ENCODE measurements at regions not wholly inside any gene's neighbourhood (a gene's known extent, or its start where the extent isn't known, plus 50 kb on each side); places are given as distances from the start of the nearest gene placed in this dataset.

DNA sequence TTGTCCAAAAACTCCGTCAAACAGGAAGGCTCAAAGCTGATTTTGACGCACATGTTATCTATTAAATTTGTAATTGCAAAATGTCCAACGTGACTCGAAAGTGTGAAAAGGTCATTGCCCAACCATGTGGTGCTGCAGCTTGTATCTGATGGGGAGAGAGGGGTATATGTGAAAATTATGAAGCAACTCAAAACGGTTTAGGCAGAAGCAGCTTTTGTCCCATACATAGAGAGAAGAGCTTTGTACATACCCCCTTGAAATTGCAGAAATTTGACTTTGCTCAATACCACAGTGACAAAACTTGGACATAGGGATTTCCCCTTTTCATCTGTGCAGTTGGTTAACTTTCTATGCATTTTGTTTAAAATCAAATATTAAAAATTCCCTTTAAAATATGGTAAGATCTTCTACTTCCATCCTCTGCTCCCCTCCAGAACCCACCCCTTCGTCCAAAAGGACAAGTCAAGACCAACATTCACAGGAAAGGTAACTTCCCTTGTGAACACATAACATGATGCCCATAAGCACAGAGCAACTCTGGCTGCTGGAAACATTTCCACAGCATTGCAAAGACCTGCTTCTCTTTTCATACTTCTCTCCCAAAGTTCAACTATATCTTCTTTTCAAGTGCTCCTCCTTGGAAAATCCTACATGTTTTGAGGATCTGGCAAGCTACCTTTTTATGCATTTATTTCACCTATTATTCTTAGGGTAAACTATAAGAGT lies 253.7 kb upstream of the THBS1 start:
- Mint-ChIP-seq H3K27ac (no peak overlapping the region), H3K4me1 (no peaks in the 10 kb centered on the region), H3K36me3 (ENCODE audit: low read depth) (no peaks in the 10 kb centered on the region), H3K9me3 (no peaks in the 10 kb centered on the region), H3K4me3 (no peak overlapping the region), H3K27me3 (peaks cover 34% of the 10 kb centered on the region)
- no peak for ATAC-seq (replicated peaks)

DNA sequence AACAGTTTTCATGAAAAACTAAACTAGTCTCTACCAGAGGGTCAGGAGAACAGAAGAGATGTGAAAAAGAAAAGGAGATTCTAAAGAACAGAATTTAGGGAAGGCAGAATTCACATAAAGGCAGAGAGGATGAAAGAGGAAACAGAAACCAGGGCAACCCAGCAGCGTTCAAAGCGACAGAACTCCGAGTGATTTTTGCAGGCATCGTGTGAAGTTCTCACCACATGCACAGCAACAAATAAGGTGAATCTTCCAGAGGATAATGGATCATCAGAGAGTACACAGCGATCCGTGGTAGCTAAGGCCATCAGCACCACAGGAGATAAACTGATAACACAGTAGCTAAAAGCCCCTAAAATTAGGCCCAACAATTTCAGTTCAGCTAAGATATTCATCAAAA lies 250.8 kb upstream of the THBS1 start:
- no peak for ATAC-seq (replicated peaks)
- Mint-ChIP-seq H3K27ac (no peak overlapping the region), H3K36me3 (ENCODE audit: low read depth) (no peaks in the 10 kb centered on the region), H3K4me3 (no peak overlapping the region), H3K27me3 (peaks cover 34% of the 10 kb centered on the region), H3K4me1 (no peaks in the 10 kb centered on the region), H3K9me3 (no peaks in the 10 kb centered on the region)

GRCh38 chr15:39331584-39331983 lies 249.3 kb upstream of the THBS1 start:
- no peaks in the 10 kb centered on the region for H3K36me3 Mint-ChIP-seq (ENCODE audit: low read depth)
- H3K4me3 Mint-ChIP-seq: no peak overlapping the region
- no peaks in the 10 kb centered on the region for H3K9me3 Mint-ChIP-seq
- no peak overlapping the region for H3K27ac Mint-ChIP-seq
- ATAC-seq (replicated peaks): no peak
- H3K4me1 Mint-ChIP-seq: no peaks in the 10 kb centered on the region
- H3K27me3 Mint-ChIP-seq: peaks cover 25% of the 10 kb centered on the region

GRCh38 chr15:39332846-39333245 lies 248.0 kb upstream of the THBS1 start:
- Mint-ChIP-seq H3K4me3 (no peak overlapping the region), H3K27ac (no peak overlapping the region), H3K4me1 (no peaks in the 10 kb centered on the region), H3K9me3 (no peaks in the 10 kb centered on the region), H3K27me3 (peaks cover 26% of the 10 kb centered on the region), H3K36me3 (ENCODE audit: low read depth) (no peaks in the 10 kb centered on the region)
- ATAC-seq (replicated peaks): no peak

- Mint-ChIP-seq H3K27me3 (peaks cover 28% of the 10 kb centered on the region), H3K36me3 (ENCODE audit: low read depth) (no peaks in the 10 kb centered on the region), H3K4me1 (no peaks in the 10 kb centered on the region), H3K27ac (no peak overlapping the region), H3K4me3 (no peak overlapping the region), H3K9me3 (no peaks in the 10 kb centered on the region)
- ATAC-seq (replicated peaks): no peak
Measured at GRCh38 chr15:39333393-39333792, 247.5 kb upstream of the THBS1 start.

GRCh38 chr15:39333896-39334295 lies 247.0 kb upstream of the THBS1 start:
- no peak overlapping the region for H3K27ac Mint-ChIP-seq
- no peaks in the 10 kb centered on the region for H3K36me3 Mint-ChIP-seq (ENCODE audit: low read depth)
- H3K9me3 Mint-ChIP-seq: no peaks in the 10 kb centered on the region
- H3K27me3 Mint-ChIP-seq: peaks cover 24% of the 10 kb centered on the region
- H3K4me3 Mint-ChIP-seq: no peak overlapping the region
- H3K4me1 Mint-ChIP-seq: no peaks in the 10 kb centered on the region
- ATAC-seq (replicated peaks): no peak

GRCh38 chr15:39336926-39337325 lies 244.0 kb upstream of the THBS1 start:
- Mint-ChIP-seq H3K4me1 (no peaks in the 10 kb centered on the region), H3K27me3 (peaks cover 16% of the 10 kb centered on the region), H3K36me3 (ENCODE audit: low read depth) (no peaks in the 10 kb centered on the region), H3K27ac (no peak overlapping the region), H3K9me3 (no peaks in the 10 kb centered on the region), H3K4me3 (no peak overlapping the region)
- ATAC-seq (replicated peaks): no peak

- H3K27me3 Mint-ChIP-seq: peaks cover 11% of the 10 kb centered on the region
Measured at GRCh38 chr15:39338251-39338650, 242.6 kb upstream of the THBS1 start.

GRCh38 chr15:39340903-39341645 lies 239.8 kb upstream of the THBS1 start:
- no peak for ATAC-seq (replicated peaks)
- Mint-ChIP-seq H3K4me1 (no peaks in the 10 kb centered on the region), H3K4me3 (no peak overlapping the region), H3K27ac (no peak overlapping the region), H3K9me3 (no peaks in the 10 kb centered on the region), H3K27me3 (peaks cover 7% of the 10 kb centered on the region), H3K36me3 (ENCODE audit: low read depth) (no peaks in the 10 kb centered on the region)

More at GRCh38 chr15:39338251-39338650, 242.6 kb upstream of the THBS1 start:
- Mint-ChIP-seq H3K4me1 (no peaks in the 10 kb centered on the region), H3K27ac (no peak overlapping the region), H3K36me3 (ENCODE audit: low read depth) (no peaks in the 10 kb centered on the region), H3K4me3 (no peak overlapping the region), H3K9me3 (no peaks in the 10 kb centered on the region)
- ATAC-seq (replicated peaks): no peak

DNA sequence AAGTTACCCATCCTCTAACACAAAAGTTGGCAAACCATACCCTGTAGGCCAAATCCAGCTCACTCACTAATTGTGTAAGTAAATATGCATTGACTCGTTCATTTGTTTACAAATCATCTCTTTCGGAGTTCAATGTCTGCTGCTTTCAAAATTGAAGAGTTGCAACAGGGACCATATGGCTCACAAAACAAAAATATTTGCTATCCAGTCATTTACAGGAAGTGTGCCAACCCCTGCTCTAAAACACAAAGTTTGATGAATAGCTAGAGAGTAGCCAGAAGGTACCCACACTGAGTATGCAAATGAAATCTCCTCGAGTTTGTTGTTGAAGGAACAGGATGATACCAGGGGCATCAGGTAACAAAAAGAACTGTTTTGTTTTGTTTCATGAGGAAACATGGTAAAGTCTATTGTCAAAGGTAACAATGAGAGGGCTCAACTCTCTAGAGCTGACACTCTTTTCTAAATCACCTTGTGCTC lies 236.2 kb upstream of the THBS1 start:
- H3K27me3 Mint-ChIP-seq: no peaks in the 10 kb centered on the region
- H3K9me3 Mint-ChIP-seq: no peaks in the 10 kb centered on the region
- H3K4me1 Mint-ChIP-seq: no peaks in the 10 kb centered on the region
- H3K36me3 Mint-ChIP-seq (ENCODE audit: low read depth): no peaks in the 10 kb centered on the region
- H3K4me3 Mint-ChIP-seq: no peak overlapping the region
- no peak for ATAC-seq (replicated peaks)
- H3K27ac Mint-ChIP-seq: no peak overlapping the region

- no peak overlapping the region for H3K4me3 Mint-ChIP-seq
Measured at GRCh38 chr15:39345176-39345575, 235.7 kb upstream of the THBS1 start.

DNA sequence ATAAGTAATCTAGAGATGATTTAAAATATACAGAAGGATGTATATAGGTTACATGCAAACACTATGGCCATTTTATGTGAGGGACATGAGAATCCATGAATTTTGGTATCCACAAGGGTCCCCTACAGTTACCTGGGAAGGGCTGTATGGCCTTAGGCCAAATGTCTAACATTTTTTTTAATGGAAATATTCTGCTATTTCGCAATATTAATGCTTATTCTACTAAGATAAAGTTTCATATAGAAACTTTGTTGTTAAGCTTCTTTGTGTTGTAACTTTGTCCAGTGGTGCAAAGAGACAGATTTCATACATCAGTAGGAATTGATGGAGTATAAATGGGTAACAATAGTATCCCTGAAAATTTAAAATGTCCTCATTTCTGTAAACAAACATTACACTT lies 233.4 kb upstream of the THBS1 start:
- Mint-ChIP-seq H3K27me3 (peaks cover 4% of the 10 kb centered on the region), H3K4me1 (no peaks in the 10 kb centered on the region), H3K27ac (no peak overlapping the region), H3K36me3 (ENCODE audit: low read depth) (no peaks in the 10 kb centered on the region), H3K4me3 (no peak overlapping the region), H3K9me3 (no peaks in the 10 kb centered on the region)
- ATAC-seq (replicated peaks): no peak

More at GRCh38 chr15:39345176-39345575, 235.7 kb upstream of the THBS1 start:
- Mint-ChIP-seq H3K36me3 (ENCODE audit: low read depth) (no peaks in the 10 kb centered on the region), H3K9me3 (no peaks in the 10 kb centered on the region), H3K27ac (no peak overlapping the region), H3K4me1 (no peaks in the 10 kb centered on the region), H3K27me3 (no peaks in the 10 kb centered on the region)
- ATAC-seq (replicated peaks): no peak

DNA sequence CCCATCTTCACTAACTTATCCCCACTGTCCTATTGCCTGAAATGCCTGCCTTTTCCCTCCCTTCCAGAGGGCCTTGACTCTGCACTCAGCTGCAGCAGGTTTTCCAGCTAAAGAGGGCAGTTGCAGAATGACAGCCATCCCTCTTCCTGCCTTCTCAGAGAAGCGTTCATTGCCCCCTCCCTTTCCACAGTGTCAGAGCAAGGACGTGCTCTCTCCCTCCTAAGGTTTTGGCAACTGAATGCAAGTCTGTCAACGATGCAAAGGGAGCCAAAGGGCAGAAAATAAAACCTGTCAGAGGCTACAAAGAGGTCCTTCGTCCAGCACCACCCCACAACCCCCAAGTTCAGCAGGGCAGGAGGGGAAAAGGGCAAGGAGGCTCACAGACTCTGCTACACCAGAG lies 230.1 kb upstream of the THBS1 start:
- peaks cover 4% of the 10 kb centered on the region for H3K27me3 Mint-ChIP-seq
- H3K4me1 Mint-ChIP-seq: no peaks in the 10 kb centered on the region
- H3K36me3 Mint-ChIP-seq (ENCODE audit: low read depth): no peaks in the 10 kb centered on the region
- no peak overlapping the region for H3K27ac Mint-ChIP-seq
- H3K9me3 Mint-ChIP-seq: no peaks in the 10 kb centered on the region
- H3K4me3 Mint-ChIP-seq: no peak overlapping the region
- ATAC-seq (replicated peaks): no peak

GRCh38 chr15:39354189-39354588 lies 226.7 kb upstream of the THBS1 start:
- no peak overlapping the region for H3K27ac Mint-ChIP-seq
- H3K4me1 Mint-ChIP-seq: peaks cover 3% of the 10 kb centered on the region
- no peak for ATAC-seq (replicated peaks)
- H3K27me3 Mint-ChIP-seq: peaks cover 10% of the 10 kb centered on the region
- no peaks in the 10 kb centered on the region for H3K36me3 Mint-ChIP-seq (ENCODE audit: low read depth)
- no peak overlapping the region for H3K4me3 Mint-ChIP-seq
- no peaks in the 10 kb centered on the region for H3K9me3 Mint-ChIP-seq
